ENCODE measurements at regions not wholly inside any gene's neighbourhood (a gene's known extent, or its start where the extent isn't known, plus 50 kb on each side); places are given as distances from the start of the nearest gene placed in this dataset.
"Not testable (repeated sequence)": the region's sequence is repeated elsewhere in the genome, so short reads cannot be mapped to it uniquely, and the experiment has no call there.

DNA sequence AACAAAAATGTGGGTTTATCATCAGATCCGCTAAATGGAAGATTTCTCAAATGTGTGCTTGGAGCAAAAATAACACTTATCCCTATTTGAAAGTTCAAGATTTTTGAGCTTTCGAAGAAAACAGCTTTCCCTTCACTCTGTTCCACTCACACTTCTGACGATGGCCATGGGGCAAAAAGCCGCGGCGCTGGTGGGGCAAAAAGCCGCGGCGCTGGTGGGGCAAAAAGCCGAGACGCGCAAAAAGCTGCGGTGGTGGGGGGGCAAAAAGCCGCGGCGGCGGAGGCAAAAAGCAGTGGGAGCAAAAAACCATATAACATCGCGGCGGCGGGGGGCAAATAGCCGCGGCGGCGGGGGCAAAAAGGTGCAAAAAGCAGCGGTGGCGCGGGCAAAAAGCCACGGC lies 1631.5 kb downstream of the RPIA start:
- DNase-seq = peak; percentile 16

GRCh38 chr2:90323612-90324558 lies 1632.4 kb downstream of the RPIA start:
- DNase-seq = peak; percentile 44

DNA sequence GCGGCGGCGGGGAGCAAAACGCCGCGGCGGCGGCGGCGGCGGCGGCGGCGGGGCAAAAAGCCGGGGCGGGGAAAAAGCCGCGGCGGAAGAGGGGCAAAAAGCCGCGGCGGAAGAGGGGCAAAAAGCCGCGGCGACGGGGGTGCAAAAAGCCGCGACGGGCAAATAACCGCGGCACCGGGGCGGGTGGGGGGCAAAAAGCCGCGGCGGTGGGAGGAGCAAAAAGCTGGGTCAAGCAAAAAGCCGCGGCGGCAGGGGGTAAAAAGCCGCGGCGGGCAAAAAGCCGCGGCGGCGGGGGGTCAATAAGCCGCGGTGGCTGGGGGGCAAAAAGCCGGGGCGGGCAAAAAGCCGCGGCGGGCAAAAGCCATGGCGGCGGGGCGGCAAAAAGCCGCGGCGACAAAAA lies 1633.2 kb downstream of the RPIA start:
- DNase-seq = not testable (repeated sequence)

DNA sequence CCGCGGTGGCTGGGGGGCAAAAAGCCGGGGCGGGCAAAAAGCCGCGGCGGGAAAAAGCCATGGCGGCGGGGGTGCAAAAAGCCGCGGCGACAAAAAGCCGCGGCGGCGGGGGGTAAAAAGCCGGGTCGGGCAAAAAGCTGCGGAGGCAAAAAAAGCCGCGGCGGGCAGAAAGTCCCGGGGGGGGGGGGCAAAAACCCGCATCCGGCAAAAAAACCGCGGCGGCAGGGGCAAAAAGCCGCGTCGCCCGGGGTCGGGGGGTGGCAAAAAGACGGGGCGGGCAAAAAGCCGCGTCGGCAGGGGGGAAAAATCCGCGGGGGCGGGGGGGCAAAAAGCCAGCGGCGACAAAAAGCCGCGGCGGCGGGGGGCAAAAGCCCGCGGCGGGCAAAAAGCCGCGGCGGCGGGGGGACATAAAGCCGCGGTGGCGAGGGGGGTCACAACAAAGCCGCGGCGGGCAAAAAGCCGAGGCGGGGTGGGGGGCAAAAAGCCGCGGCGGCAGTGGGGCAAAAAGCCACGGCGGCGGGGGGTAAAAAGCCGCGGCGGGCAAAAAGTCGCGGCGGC lies 1634.4 kb downstream of the RPIA start:
- DNase-seq = not testable (repeated sequence)

- DNase-seq = not testable (repeated sequence)
These were observed 1664.1 kb downstream of the RPIA start for GRCh38 chr2:90355546-90355945.

DNA sequence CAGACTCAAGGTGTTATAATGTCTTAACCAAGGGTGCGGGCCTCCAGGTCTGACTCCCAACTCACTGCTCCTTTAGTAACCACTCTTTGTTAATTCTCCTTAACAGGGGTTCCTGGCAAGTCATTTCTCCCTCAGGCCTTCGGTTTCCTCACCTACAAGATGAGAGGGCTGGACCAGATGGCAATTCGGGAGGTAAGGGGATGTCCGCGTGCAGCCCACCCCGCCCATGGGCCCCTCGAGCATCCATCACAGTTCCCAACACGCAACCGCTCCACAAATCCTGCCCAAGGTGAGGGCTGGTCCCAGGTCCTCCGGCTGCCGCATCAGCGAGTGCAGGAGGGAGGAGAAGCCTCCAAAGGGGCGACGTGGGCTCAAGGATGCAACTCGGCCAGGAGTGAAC lies 1667.9 kb downstream of the RPIA start:
- DNase-seq = not testable (repeated sequence)

GRCh38 chr2:90359887-90360730 lies 1668.6 kb downstream of the RPIA start:
- DNase-seq = peak; percentile 1

DNA sequence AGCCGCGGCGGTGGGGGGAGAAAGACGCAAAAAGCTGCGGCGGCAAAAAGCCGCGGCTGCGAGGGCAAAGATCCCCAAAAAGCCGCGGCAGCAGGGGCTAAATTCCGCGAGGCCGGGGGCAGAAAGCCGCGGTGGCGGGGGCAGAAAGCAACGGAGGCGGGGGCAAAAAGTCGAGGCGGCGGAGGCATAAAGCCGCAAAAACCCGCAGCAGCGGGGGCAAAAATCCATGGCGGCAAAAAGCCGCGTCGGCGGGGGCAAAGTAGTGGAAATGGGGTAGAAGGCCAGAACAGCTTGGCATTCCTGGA lies 1669.2 kb downstream of the RPIA start:
- not testable (repeated sequence) for DNase-seq
